CD4-positive, alpha-beta T cell treated with Interferon gamma for 1 hour (primary cell): ENCODE measurements at regions not wholly inside any gene's neighbourhood (a gene's known extent, or its start where the extent isn't known, plus 50 kb on each side); places are given as distances from the start of the nearest gene placed in this dataset.

Experiments
- DNase-seq: peaks from one replicate; pipeline ENCODE4 v3.0.0-alpha.2; 2020

GRCh38 chr6:11350294-11350693, 117.8 kb upstream of the NEDD9 start:
- DNase-seq: peak; percentile 76

- DNase-seq: no peak
Measured at GRCh38 chr6:11349880-11350279, 117.4 kb upstream of the NEDD9 start.

- DNase-seq: no peak
Measured at GRCh38 chr6:11346516-11346915, 114.0 kb upstream of the NEDD9 start.

- DNase-seq: no peak
Measured at GRCh38 chr6:11345536-11345935, 113.1 kb upstream of the NEDD9 start.

GRCh38 chr6:11343963-11344723, 111.7 kb upstream of the NEDD9 start:
- no peak for DNase-seq

- no peak for DNase-seq
Measured at GRCh38 chr6:11341867-11342266, 109.4 kb upstream of the NEDD9 start.

GRCh38 chr6:11341303-11341702, 108.8 kb upstream of the NEDD9 start:
- no peak for DNase-seq

GRCh38 chr6:11339380-11339779, 106.9 kb upstream of the NEDD9 start:
- DNase-seq: no peak

- no peak for DNase-seq
Measured at GRCh38 chr6:11337306-11337705, 104.8 kb upstream of the NEDD9 start.

- no peak for DNase-seq
Measured at GRCh38 chr6:11335826-11336225, 103.4 kb upstream of the NEDD9 start.

GRCh38 chr6:11333132-11333849, 100.8 kb upstream of the NEDD9 start:
- no peak for DNase-seq

- DNase-seq: no peak
Measured at GRCh38 chr6:11332463-11332862, 100.0 kb upstream of the NEDD9 start.

- DNase-seq: no peak
Measured at GRCh38 chr6:11331111-11331510, 98.6 kb upstream of the NEDD9 start.

- DNase-seq: no peak
Measured at GRCh38 chr6:11330413-11330760, 97.9 kb upstream of the NEDD9 start.

- DNase-seq: no peak
Measured at GRCh38 chr6:11329726-11330412, 97.4 kb upstream of the NEDD9 start.

GRCh38 chr6:11328613-11329247, 96.3 kb upstream of the NEDD9 start:
- no peak for DNase-seq

- no peak for DNase-seq
Measured at GRCh38 chr6:11327961-11328360, 95.5 kb upstream of the NEDD9 start.

GRCh38 chr6:11326116-11326515, 93.6 kb upstream of the NEDD9 start:
- DNase-seq: no peak

- no peak for DNase-seq
Measured at GRCh38 chr6:11324453-11325015, 92.1 kb upstream of the NEDD9 start.

GRCh38 chr6:11323666-11324452, 91.4 kb upstream of the NEDD9 start:
- peak; percentile 82 for DNase-seq

GRCh38 chr6:11322252-11322885, 89.9 kb upstream of the NEDD9 start:
- no peak for DNase-seq
